SH-SY5Y (cell line): ENCODE measurements at regions not wholly inside any gene's neighbourhood (a gene's known extent, or its start where the extent isn't known, plus 50 kb on each side); places are given as distances from the start of the nearest gene placed in this dataset.

Source experiments
- GATA2 ChIP-seq: IDR thresholded peaks from 2 replicates; pipeline ENCODE4 v1.6.1; 2011; ENCODE audit warnings: mild to moderate bottlenecking, low read depth, low read length
- GATA3 ChIP-seq: IDR thresholded peaks from 2 replicates; pipeline ENCODE4 v1.6.1; 2011; ENCODE audit warnings: low read depth, mild to moderate bottlenecking, low read length, moderate library complexity

GRCh38 chr10:111384556-111384955 is 307.7 kb downstream of the ADRA2A start:
- TF ChIP-seq GATA3 (no peak), GATA2 (no peak)
